ENCODE measurements at regions not wholly inside any gene's neighbourhood (a gene's known extent, or its start where the extent isn't known, plus 50 kb on each side); places are given as distances from the start of the nearest gene placed in this dataset.

DNA sequence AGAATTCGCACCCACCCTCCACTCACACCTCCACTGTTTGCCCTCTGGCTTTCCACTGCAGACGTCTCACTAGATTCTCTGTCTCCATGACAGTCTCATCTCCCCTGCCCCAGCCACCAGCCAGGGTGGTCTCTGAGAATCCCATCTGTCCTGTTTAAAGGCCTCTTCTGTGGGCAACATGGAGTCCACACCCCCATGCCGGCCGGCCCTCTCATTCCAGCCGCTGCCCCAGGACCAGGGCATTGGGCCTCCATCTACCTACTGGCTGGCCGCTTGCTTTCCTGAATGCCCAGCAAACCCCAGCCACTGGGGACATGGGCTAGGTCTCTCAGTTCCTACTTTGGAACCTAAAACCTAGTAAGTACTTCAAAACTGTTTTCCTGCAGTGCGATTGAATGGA lies 65.6 kb upstream of the RUFY1 start:
- H3K9me3 ChIP-seq (ENCODE audit: control insufficient read depth in 2 of 2, insufficient read depth in 1 of 2, low read depth in 1 of 2, low read length in 1 of 2) = no peaks in the 10 kb centered on the region
- no peaks in the 10 kb centered on the region for H3K4me1 ChIP-seq (ENCODE audit: control insufficient read depth in 3 of 3, insufficient read depth in 2 of 3, low read depth in 1 of 3, low read length in 2 of 3)
- no peak overlapping the region for H3K4me3 ChIP-seq (ENCODE audit: low read depth in 1 of 3, low read length in 3 of 3)
- no peak overlapping the region for H3K27ac ChIP-seq (ENCODE audit: low read depth in 1 of 3, low read length in 2 of 3)
- no peaks in the 10 kb centered on the region for H3K27me3 ChIP-seq (ENCODE audit: control insufficient read depth in 3 of 3, insufficient read depth in 3 of 3, low read length in 3 of 3)
- DNase-seq (no peak), FAIRE-seq (no peak)
- WGBS, 3 donors = 90 to 95% (median 92%) methylated on average over 7 of the region's 7 CpGs
- H3K36me3 ChIP-seq (ENCODE audit: control insufficient read depth in 3 of 3, insufficient read depth in 2 of 3, low read depth in 1 of 3, low read length in 3 of 3) = no peaks in the 10 kb centered on the region

DNA sequence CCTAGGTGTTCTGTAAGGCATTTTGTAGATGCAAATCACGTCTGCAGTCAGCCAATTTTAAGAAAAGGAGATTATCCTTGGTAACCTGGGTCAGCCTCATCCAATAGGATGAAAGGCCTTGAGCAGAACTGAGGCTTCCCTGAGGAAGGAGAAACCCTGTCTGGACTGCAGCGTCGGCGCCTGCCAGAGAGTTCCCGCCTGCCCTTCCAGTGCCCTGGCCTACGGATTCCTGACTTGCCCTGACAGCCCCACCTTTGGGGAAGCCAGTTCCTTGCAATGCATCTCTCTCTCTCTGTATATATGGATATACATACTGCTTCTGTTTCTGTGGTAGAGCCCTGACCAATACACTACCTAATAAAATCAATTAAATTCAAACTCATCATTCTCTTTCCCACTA lies 66.2 kb upstream of the RUFY1 start:
- H3K4me1 ChIP-seq (ENCODE audit: control insufficient read depth in 3 of 3, insufficient read depth in 2 of 3, low read depth in 1 of 3, low read length in 2 of 3) = no peaks in the 10 kb centered on the region
- DNase-seq = no peak
- H3K27me3 ChIP-seq (ENCODE audit: control insufficient read depth in 3 of 3, insufficient read depth in 3 of 3, low read length in 3 of 3) = no peaks in the 10 kb centered on the region
- H3K27ac ChIP-seq (ENCODE audit: low read depth in 1 of 3, low read length in 2 of 3) = no peak overlapping the region
- no peak for FAIRE-seq
- 79 to 85% (median 84%) methylated on average over 6 of the region's 6 CpGs for WGBS, 3 donors
- H3K36me3 ChIP-seq (ENCODE audit: control insufficient read depth in 3 of 3, insufficient read depth in 2 of 3, low read depth in 1 of 3, low read length in 3 of 3) = no peaks in the 10 kb centered on the region
- H3K4me3 ChIP-seq (ENCODE audit: low read depth in 1 of 3, low read length in 3 of 3) = no peak overlapping the region
- H3K9me3 ChIP-seq (ENCODE audit: control insufficient read depth in 2 of 2, insufficient read depth in 1 of 2, low read depth in 1 of 2, low read length in 1 of 2) = no peaks in the 10 kb centered on the region

DNA sequence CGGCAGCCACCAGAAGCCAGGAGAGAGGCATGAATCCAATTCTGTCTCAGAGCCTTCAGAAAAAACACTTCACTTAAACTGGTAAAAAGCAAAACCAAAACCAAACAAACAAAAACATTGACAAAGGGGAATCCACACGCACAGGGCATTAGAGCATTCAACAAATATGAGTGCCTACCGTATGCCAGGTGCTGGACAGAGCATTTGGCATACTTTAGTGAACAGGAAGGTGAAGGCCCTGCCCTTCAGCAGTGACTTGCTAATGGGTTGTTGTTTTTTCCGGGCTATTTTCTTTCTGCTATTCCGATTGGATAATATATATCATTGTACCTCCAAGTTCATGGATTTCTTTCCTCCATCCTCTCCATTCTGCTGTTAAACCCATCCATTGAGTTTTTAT lies 71.7 kb upstream of the RUFY1 start:
- DNase-seq = no peak
- FAIRE-seq = no peak
- Histone ChIP-seq H3K36me3 (ENCODE audit: control insufficient read depth in 3 of 3, insufficient read depth in 2 of 3, low read depth in 1 of 3, low read length in 3 of 3) (no peaks in the 10 kb centered on the region), H3K27ac (ENCODE audit: low read depth in 1 of 3, low read length in 2 of 3) (no peak overlapping the region), H3K4me3 (ENCODE audit: low read depth in 1 of 3, low read length in 3 of 3) (no peak overlapping the region), H3K4me1 (ENCODE audit: control insufficient read depth in 3 of 3, insufficient read depth in 2 of 3, low read depth in 1 of 3, low read length in 2 of 3) (no peaks in the 10 kb centered on the region), H3K27me3 (ENCODE audit: control insufficient read depth in 3 of 3, insufficient read depth in 3 of 3, low read length in 3 of 3) (no peaks in the 10 kb centered on the region), H3K9me3 (ENCODE audit: control insufficient read depth in 2 of 2, insufficient read depth in 1 of 2, low read depth in 1 of 2, low read length in 1 of 2) (no peaks in the 10 kb centered on the region)
- 81 to 84% (median 82%) methylated on average over 5 of the region's 5 CpGs for WGBS, 3 donors

DNA sequence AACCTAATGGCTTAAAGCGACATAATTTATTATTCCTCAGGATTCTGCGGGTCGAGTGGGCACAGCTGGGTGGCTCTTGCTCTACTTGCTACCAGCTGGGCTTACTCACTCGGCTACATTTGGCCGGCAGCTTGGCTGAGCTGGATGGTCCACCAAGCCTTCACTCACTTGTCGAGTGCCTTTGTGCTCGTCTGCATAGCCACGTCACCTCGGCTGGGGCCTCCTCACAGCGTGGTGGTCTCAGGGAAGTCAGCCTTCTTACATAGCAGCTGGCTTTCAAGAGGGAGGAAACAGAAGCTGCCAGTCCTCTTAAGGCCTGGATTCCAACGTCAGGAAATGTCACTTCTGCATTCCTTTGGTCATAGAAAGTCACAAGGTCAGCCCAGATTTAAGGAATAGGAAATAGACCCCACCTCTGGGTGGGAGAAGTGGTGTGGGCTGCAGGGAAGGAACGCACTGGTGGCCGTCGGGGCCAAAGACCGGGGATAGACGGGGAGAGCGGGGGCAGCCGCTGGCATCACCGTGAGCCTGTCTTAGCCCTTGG lies 75.1 kb upstream of the RUFY1 start:
- no peaks in the 10 kb centered on the region for H3K36me3 ChIP-seq (ENCODE audit: control insufficient read depth in 3 of 3, insufficient read depth in 2 of 3, low read depth in 1 of 3, low read length in 3 of 3)
- DNase-seq (peak in 1 of 2 donors; percentile 28), FAIRE-seq (no peak)
- no peaks in the 10 kb centered on the region for H3K9me3 ChIP-seq (ENCODE audit: control insufficient read depth in 2 of 2, insufficient read depth in 1 of 2, low read depth in 1 of 2, low read length in 1 of 2)
- WGBS, 3 donors = 51 to 73% (median 67%) methylated on average over 19 of the region's 19 CpGs
- H3K4me3 ChIP-seq (ENCODE audit: low read depth in 1 of 3, low read length in 3 of 3) = no peak overlapping the region
- H3K27ac ChIP-seq (ENCODE audit: low read depth in 1 of 3, low read length in 2 of 3) = no peak overlapping the region
- H3K4me1 ChIP-seq (ENCODE audit: control insufficient read depth in 3 of 3, insufficient read depth in 2 of 3, low read depth in 1 of 3, low read length in 2 of 3) = no peaks in the 10 kb centered on the region
- H3K27me3 ChIP-seq (ENCODE audit: control insufficient read depth in 3 of 3, insufficient read depth in 3 of 3, low read length in 3 of 3) = no peaks in the 10 kb centered on the region

DNA sequence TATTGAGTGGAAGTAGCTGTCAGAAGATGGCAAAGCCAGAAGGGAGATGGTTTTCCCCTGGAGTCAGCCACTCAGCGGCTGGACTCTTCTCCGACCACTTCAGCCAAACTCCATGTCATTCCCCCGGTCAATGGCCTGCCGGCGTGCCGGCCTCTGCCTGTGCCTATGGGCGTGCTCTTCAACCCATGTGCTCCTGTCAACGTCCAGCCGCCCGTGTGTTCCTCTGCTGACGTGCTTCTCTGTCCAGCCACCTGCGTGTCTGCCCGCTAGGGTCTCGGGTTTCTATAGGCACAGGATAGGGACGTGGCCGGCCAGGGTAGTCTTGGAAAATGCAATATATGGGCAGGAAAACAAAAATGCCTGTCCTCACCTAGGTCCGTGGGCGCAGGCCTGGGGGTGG lies 77.7 kb upstream of the RUFY1 start:
- no peaks in the 10 kb centered on the region for H3K4me1 ChIP-seq (ENCODE audit: control insufficient read depth in 3 of 3, insufficient read depth in 2 of 3, low read depth in 1 of 3, low read length in 2 of 3)
- FAIRE-seq = no peak
- H3K27ac ChIP-seq (ENCODE audit: low read depth in 1 of 3, low read length in 2 of 3) = no peak overlapping the region
- DNase-seq = no peak
- no peak overlapping the region for H3K4me3 ChIP-seq (ENCODE audit: low read depth in 1 of 3, low read length in 3 of 3)
- no peaks in the 10 kb centered on the region for H3K9me3 ChIP-seq (ENCODE audit: control insufficient read depth in 2 of 2, insufficient read depth in 1 of 2, low read depth in 1 of 2, low read length in 1 of 2)
- no peaks in the 10 kb centered on the region for H3K27me3 ChIP-seq (ENCODE audit: control insufficient read depth in 3 of 3, insufficient read depth in 3 of 3, low read length in 3 of 3)
- no peaks in the 10 kb centered on the region for H3K36me3 ChIP-seq (ENCODE audit: control insufficient read depth in 3 of 3, insufficient read depth in 2 of 3, low read depth in 1 of 3, low read length in 3 of 3)
- 79 to 84% (median 83%) methylated on average over 18 of the region's 18 CpGs for WGBS, 3 donors

DNA sequence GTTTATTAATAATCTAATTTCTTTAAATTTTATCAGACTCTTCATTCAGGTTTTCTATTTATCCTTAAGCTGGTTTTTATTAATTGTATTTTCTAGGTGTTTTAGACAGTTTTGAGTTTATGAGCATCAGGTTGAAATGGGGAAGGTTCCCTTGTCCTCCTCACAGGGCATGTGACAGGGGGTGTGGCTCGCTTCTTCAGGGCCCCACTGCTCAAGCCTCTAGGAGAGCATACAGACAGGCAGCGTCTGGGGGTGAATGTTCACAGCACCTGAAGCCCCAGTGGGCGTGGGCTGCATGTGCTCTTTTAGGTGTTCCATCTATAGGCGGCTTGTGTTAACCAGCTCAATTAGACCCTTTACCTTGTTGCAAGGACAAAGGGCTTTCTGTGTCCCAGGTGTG lies 78.2 kb upstream of the RUFY1 start:
- no peak for FAIRE-seq
- H3K4me3 ChIP-seq (ENCODE audit: low read depth in 1 of 3, low read length in 3 of 3) = no peak overlapping the region
- no peak for DNase-seq
- no peaks in the 10 kb centered on the region for H3K27me3 ChIP-seq (ENCODE audit: control insufficient read depth in 3 of 3, insufficient read depth in 3 of 3, low read length in 3 of 3)
- 43 to 59% (median 53%) methylated on average over 4 of the region's 4 CpGs for WGBS, 3 donors
- no peaks in the 10 kb centered on the region for H3K36me3 ChIP-seq (ENCODE audit: control insufficient read depth in 3 of 3, insufficient read depth in 2 of 3, low read depth in 1 of 3, low read length in 3 of 3)
- no peaks in the 10 kb centered on the region for H3K4me1 ChIP-seq (ENCODE audit: control insufficient read depth in 3 of 3, insufficient read depth in 2 of 3, low read depth in 1 of 3, low read length in 2 of 3)
- no peaks in the 10 kb centered on the region for H3K9me3 ChIP-seq (ENCODE audit: control insufficient read depth in 2 of 2, insufficient read depth in 1 of 2, low read depth in 1 of 2, low read length in 1 of 2)
- H3K27ac ChIP-seq (ENCODE audit: low read depth in 1 of 3, low read length in 2 of 3) = no peak overlapping the region

DNA sequence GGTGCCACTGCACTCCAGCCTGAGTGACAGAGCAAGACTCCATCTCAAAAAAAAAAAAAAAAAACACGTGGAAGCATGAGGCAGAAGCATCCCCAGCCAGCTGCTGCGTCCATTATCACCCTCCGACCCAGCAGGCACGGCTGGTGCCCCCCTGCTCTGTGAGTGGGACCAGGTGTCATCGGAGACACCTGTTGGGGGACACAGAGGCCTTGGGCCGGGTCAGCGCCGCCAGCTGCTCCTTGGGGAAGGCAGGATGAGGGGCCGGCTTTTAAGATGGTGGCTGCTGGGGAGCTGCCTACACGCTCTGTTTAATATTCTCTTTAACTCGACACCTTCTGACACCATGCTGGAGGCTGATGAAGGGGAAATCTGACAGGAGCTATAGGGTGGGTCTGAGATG lies 80.2 kb upstream of the RUFY1 start:
- Histone ChIP-seq H3K4me1 (ENCODE audit: control insufficient read depth in 3 of 3, insufficient read depth in 2 of 3, low read depth in 1 of 3, low read length in 2 of 3) (no peaks in the 10 kb centered on the region), H3K27me3 (ENCODE audit: control insufficient read depth in 3 of 3, insufficient read depth in 3 of 3, low read length in 3 of 3) (no peaks in the 10 kb centered on the region), H3K9me3 (ENCODE audit: control insufficient read depth in 2 of 2, insufficient read depth in 1 of 2, low read depth in 1 of 2, low read length in 1 of 2) (no peaks in the 10 kb centered on the region), H3K36me3 (ENCODE audit: control insufficient read depth in 3 of 3, insufficient read depth in 2 of 3, low read depth in 1 of 3, low read length in 3 of 3) (no peaks in the 10 kb centered on the region), H3K4me3 (ENCODE audit: low read depth in 1 of 3, low read length in 3 of 3) (no peak overlapping the region), H3K27ac (ENCODE audit: low read depth in 1 of 3, low read length in 2 of 3) (no peak overlapping the region)
- DNase-seq (no peak), FAIRE-seq (no peak)
- 67 to 77% (median 70%) methylated on average over 9 to 11 of the region's 11 CpGs for WGBS, 3 donors

DNA sequence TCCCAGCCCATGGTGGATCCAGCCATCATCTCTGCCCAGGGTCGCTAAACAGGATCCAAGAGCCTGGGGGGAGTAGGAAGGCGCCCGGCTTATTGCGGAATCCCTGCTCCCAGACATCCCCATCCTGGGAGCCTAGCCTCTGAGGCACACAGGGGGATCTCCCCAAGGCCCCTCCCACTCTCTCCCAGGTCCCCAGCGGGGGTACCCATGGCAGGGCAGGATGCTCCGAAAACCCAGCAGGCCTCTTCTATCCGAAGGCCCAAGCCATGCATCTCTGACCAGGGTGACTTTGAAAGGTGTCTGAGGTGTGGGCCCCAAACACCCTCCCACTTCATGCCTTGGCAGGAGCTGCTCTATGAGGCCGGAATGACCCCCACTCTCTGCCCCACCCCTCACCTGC lies 81.7 kb upstream of the RUFY1 start:
- no peaks in the 10 kb centered on the region for H3K9me3 ChIP-seq (ENCODE audit: control insufficient read depth in 2 of 2, insufficient read depth in 1 of 2, low read depth in 1 of 2, low read length in 1 of 2)
- H3K4me1 ChIP-seq (ENCODE audit: control insufficient read depth in 3 of 3, insufficient read depth in 2 of 3, low read depth in 1 of 3, low read length in 2 of 3) = no peaks in the 10 kb centered on the region
- H3K27me3 ChIP-seq (ENCODE audit: control insufficient read depth in 3 of 3, insufficient read depth in 3 of 3, low read length in 3 of 3) = no peaks in the 10 kb centered on the region
- DNase-seq (no peak), FAIRE-seq (no peak)
- H3K4me3 ChIP-seq (ENCODE audit: low read depth in 1 of 3, low read length in 3 of 3) = no peak overlapping the region
- 63 to 75% (median 67%) methylated on average over 7 to 8 of the region's 8 CpGs for WGBS, 3 donors
- H3K36me3 ChIP-seq (ENCODE audit: control insufficient read depth in 3 of 3, insufficient read depth in 2 of 3, low read depth in 1 of 3, low read length in 3 of 3) = no peaks in the 10 kb centered on the region
- H3K27ac ChIP-seq (ENCODE audit: low read depth in 1 of 3, low read length in 2 of 3) = no peak overlapping the region

DNA sequence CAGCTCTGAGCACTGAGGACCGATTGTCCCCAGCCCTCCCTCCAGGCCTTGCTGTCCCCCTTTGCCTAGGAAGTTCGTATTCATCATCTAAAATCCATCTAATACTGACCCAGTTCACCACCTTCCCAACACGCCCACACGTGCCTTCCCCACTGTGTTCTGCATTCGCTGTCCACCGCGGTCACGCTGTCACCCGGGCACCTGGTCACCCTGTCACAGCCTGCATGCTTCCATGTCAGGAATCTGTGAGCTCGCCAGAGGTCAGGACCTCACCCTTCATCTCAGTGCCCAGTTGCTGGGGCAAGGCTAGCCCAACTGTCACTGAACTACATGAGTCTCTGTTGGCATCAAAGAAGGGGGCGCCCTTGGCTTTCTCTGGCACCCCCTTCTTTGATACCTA lies 82.9 kb upstream of the RUFY1 start:
- FAIRE-seq = no peak
- WGBS, 3 donors = 92 to 93% (median 92%) methylated on average over 11 of the region's 11 CpGs

More for the DNA sequence above, 82.9 kb upstream of the RUFY1 start:
- Histone ChIP-seq H3K27ac (ENCODE audit: low read depth in 1 of 3, low read length in 2 of 3) (no peak overlapping the region), H3K4me3 (ENCODE audit: low read depth in 1 of 3, low read length in 3 of 3) (no peak overlapping the region), H3K27me3 (ENCODE audit: control insufficient read depth in 3 of 3, insufficient read depth in 3 of 3, low read length in 3 of 3) (no peaks in the 10 kb centered on the region), H3K36me3 (ENCODE audit: control insufficient read depth in 3 of 3, insufficient read depth in 2 of 3, low read depth in 1 of 3, low read length in 3 of 3) (no peaks in the 10 kb centered on the region), H3K4me1 (ENCODE audit: control insufficient read depth in 3 of 3, insufficient read depth in 2 of 3, low read depth in 1 of 3, low read length in 2 of 3) (no peaks in the 10 kb centered on the region), H3K9me3 (ENCODE audit: control insufficient read depth in 2 of 2, insufficient read depth in 1 of 2, low read depth in 1 of 2, low read length in 1 of 2) (no peaks in the 10 kb centered on the region)
- DNase-seq = no peak

Data from small intestine (tissue), 7 donors.